ENCODE measurements at regions not wholly inside any gene's neighbourhood (a gene's known extent, or its start where the extent isn't known, plus 50 kb on each side); places are given as distances from the start of the nearest gene placed in this dataset.

GRCh38 chr1:177385760-177386698 lies 215.3 kb downstream of the BRINP2 start:
- no peak overlapping the region for H3K9ac ChIP-seq (ENCODE audit: low read depth in 1 of 2, low read length in 2 of 2)
- no peak overlapping the region for H3K4me3 ChIP-seq (ENCODE audit: low read depth in 1 of 3, low read length in 3 of 3)
- no peaks in the 10 kb centered on the region for H3K4me1 ChIP-seq (ENCODE audit: control insufficient read depth in 4 of 4, insufficient read depth in 4 of 4, low read length in 3 of 4)
- no peaks in the 10 kb centered on the region for H3K9me3 ChIP-seq (ENCODE audit: control insufficient read depth in 4 of 4, low read length in 3 of 4)
- no peak for DNase-seq (ENCODE audit: low spot score)
- H3K27ac ChIP-seq (ENCODE audit: low read depth in 1 of 2, low read length in 2 of 2) = no peak overlapping the region
- 73% methylated on average over 5 of the region's 5 CpGs for whole genome bisulfite sequencing
- no peaks in the 10 kb centered on the region for H3K36me3 ChIP-seq (ENCODE audit: control insufficient read depth in 4 of 4, insufficient read depth in 3 of 4, low read depth in 1 of 4, low read length in 3 of 4)
- TF ChIP-seq RAD21 (IDR thresholded peaks at IDR 0.05) (no peak), YY1 (IDR thresholded peaks at IDR 0.05) (no peak), HNF4G (IDR thresholded peaks at IDR 0.05) (no peak), NR2F2 (IDR thresholded peaks at IDR 0.05) (no peak), SP1 (IDR thresholded peaks at IDR 0.05) (no peak), GABPA (IDR thresholded peaks at IDR 0.05 in 1 of 2, conservative IDR thresholded peaks at IDR 0.05 in 1 of 2) (no peak), CTCF (IDR thresholded peaks at IDR 0.05; ENCODE audit: low read depth, low read length, missing input control) (no peak), ATF3 (IDR thresholded peaks at IDR 0.05) (no peak), RXRA (IDR thresholded peaks at IDR 0.05) (no peak), FOXA2 (IDR thresholded peaks at IDR 0.05) (no peak), ZBTB33 (IDR thresholded peaks at IDR 0.05) (no peak)
- H3K27me3 ChIP-seq (ENCODE audit: control insufficient read depth in 4 of 4, insufficient read depth in 4 of 4, low read length in 3 of 4) = peaks cover 0 to 3% (median 0%) of the 10 kb centered on the region in 4 donors

- WGBS = 81% methylated on average over 3 of the region's 3 CpGs
- H3K9ac ChIP-seq (ENCODE audit: low read depth in 1 of 2, low read length in 2 of 2) = no peak overlapping the region
These were observed 213.7 kb downstream of the BRINP2 start for GRCh38 chr1:177384461-177384860.

More at GRCh38 chr1:177384461-177384860, 213.7 kb downstream of the BRINP2 start:
- Histone ChIP-seq H3K27me3 (ENCODE audit: control insufficient read depth in 4 of 4, insufficient read depth in 4 of 4, low read length in 3 of 4) (no peaks in the 10 kb centered on the region), H3K4me1 (ENCODE audit: control insufficient read depth in 4 of 4, insufficient read depth in 4 of 4, low read length in 3 of 4) (no peaks in the 10 kb centered on the region), H3K36me3 (ENCODE audit: control insufficient read depth in 4 of 4, insufficient read depth in 3 of 4, low read depth in 1 of 4, low read length in 3 of 4) (no peaks in the 10 kb centered on the region), H3K9me3 (ENCODE audit: control insufficient read depth in 4 of 4, low read length in 3 of 4) (no peaks in the 10 kb centered on the region), H3K27ac (ENCODE audit: low read depth in 1 of 2, low read length in 2 of 2) (no peak overlapping the region), H3K4me3 (ENCODE audit: low read depth in 1 of 3, low read length in 3 of 3) (no peak overlapping the region)
- no peak for DNase-seq (ENCODE audit: low spot score)
- no peak for TF ChIP-seq RAD21 (IDR thresholded peaks at IDR 0.05)
- TF ChIP-seq YY1 (IDR thresholded peaks at IDR 0.05) = no peak
- no peak for TF ChIP-seq FOXA1 (IDR thresholded peaks at IDR 0.05)
- TF ChIP-seq HNF4A (conservative IDR thresholded peaks at IDR 0.05) = no peak
- no peak for TF ChIP-seq REST (IDR thresholded peaks at IDR 0.05)
- no peak for TF ChIP-seq FOXA2 (IDR thresholded peaks at IDR 0.05)
- no peak for TF ChIP-seq ZBTB33 (IDR thresholded peaks at IDR 0.05)
- no peak for TF ChIP-seq SP1 (IDR thresholded peaks at IDR 0.05)
- TF ChIP-seq ATF3 (IDR thresholded peaks at IDR 0.05) = no peak
- TF ChIP-seq NR2F2 (IDR thresholded peaks at IDR 0.05) = no peak
- no peak for TF ChIP-seq JUND (IDR thresholded peaks at IDR 0.05)
- no peak for TF ChIP-seq TAF1 (conservative IDR thresholded peaks at IDR 0.05)
- no peak for TF ChIP-seq CTCF (IDR thresholded peaks at IDR 0.05; ENCODE audit: low read depth, low read length, missing input control)
- TF ChIP-seq RXRA (IDR thresholded peaks at IDR 0.05) = no peak
